AG04449 (cell line): ENCODE measurements at regions not wholly inside any gene's neighbourhood (a gene's known extent, or its start where the extent isn't known, plus 50 kb on each side); places are given as distances from the start of the nearest gene placed in this dataset.

ENCODE experiments used
- CTCF ChIA-PET: fragments of 350-600 bp; formaldehyde crosslinking; extraction: SDS; loops from one replicate; lab custom pipeline; 2021; ENCODE audit warnings: antibody characterized with exemption; lab: Yijun Ruan, JAX
- POLR2A ChIA-PET: fragments of 400-600, 350-600 bp; formaldehyde crosslinking; extraction: SDS; loops from one replicate; lab custom pipeline; 2020; ENCODE audit warnings: antibody characterized with exemption, inconsistent platforms; lab: Yijun Ruan, JAX
- DNase-seq: peaks from one replicate; pipeline ENCODE4 v3.0.0-alpha.2; 2010; ENCODE audit warnings: low read depth, low spot score
- H3K4me3 ChIP-seq: 2 replicates; pipeline ENCODE4 v1.5.1; 2011; ENCODE audit warnings: low read depth, mild to moderate bottlenecking, control low read depth, low read length
- CTCF ChIP-seq: IDR thresholded peaks from one replicate; pipeline ENCODE4 v1.5.1; 2011; ENCODE audit warnings: mild to moderate bottlenecking, moderate library complexity, low read length, control low read depth, inconsistent platforms; ENCODE audit not compliant: insufficient read depth; ENCODE audit errors: missing control alignments

DNA sequence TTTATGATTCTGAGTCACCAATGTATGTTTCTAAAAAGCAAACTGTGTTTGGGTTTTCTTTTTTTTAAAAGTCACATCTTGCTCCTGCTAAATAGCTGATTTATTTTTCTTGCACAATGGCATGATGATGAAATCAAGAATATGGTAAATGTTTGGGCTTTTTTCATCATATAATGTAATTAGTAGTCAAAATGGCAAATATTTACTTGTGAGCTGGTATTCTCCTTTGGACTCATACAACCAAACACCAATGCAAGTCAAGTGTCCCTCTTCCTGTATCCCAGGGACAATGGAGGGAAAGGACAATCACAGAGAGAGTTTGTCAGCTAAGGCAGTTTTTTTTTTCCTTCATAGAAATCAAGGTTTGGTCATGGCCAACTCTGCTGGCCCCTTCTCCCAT, 94.6 kb upstream of the RALGPS2 start:
- ChIA-PET POLR2A (no interaction called here), CTCF (interaction anchor here (1.0 kb wide), 1 partner anchor 54 kb away, joined by 4 read pairs; no protein-coding TSS in a partner anchor)
- no peak for DNase-seq
- H3K4me3 ChIP-seq: no peak overlapping the region
- TF ChIP-seq CTCF: no peak

- POLR2A ChIA-PET: interaction anchor here (0.7 to 1.3 kb wide), 5 partner anchors 13 to 94 kb away, joined by 3 to 8 read pairs (median 5); no protein-coding TSS in a partner anchor
Measured at GRCh38 chr1:178632653-178633052, 92.4 kb upstream of the RALGPS2 start.

GRCh38 chr1:178633056-178633455, 92.0 kb upstream of the RALGPS2 start:
- TF ChIP-seq CTCF: no peak
- ChIA-PET CTCF (interaction anchor here (1.2 to 1.5 kb wide), 2 partner anchors 10 to 369 kb away, joined by 3 to 5 read pairs; no protein-coding TSS in a partner anchor), POLR2A (interaction anchor here (0.7 to 1.3 kb wide), 5 partner anchors 13 to 95 kb away, joined by 3 to 8 read pairs (median 5); no protein-coding TSS in a partner anchor)
- no peak overlapping the region for H3K4me3 ChIP-seq
- DNase-seq: peak; percentile 87

More at GRCh38 chr1:178632653-178633052, 92.4 kb upstream of the RALGPS2 start:
- no peak for TF ChIP-seq CTCF
- no peak overlapping the region for H3K4me3 ChIP-seq
- DNase-seq: no peak
- CTCF ChIA-PET: interaction anchor here (1.5 kb wide), 1 partner anchor 370 kb away, joined by 3 read pairs; no protein-coding TSS in a partner anchor

DNA sequence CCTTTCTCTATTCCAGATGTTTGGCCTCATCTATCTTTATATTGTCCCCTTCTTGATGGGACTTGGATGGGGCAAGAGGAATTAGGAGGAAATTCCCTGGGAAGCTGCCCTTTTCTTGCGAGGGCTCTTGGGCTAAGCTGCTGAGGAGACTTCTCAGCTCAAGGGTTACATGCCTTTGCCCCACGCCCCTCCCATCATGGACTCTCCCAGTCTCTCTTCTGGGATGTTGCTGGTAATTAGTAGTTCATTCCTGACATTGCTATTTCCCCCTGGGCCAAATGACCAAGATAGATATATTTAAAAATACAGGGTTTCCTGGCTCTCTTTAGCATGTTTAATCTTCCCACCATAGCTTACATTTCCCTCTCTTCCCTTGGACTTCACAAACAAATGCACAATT, 90.6 kb upstream of the RALGPS2 start:
- no peak overlapping the region for H3K4me3 ChIP-seq
- ChIA-PET CTCF (interaction anchor here (0.9 kb wide), 1 partner anchor 9 kb away, joined by 3 read pairs; no protein-coding TSS in a partner anchor), POLR2A (interaction anchor here (0.9 to 1.1 kb wide), 2 partner anchors 10 to 11 kb away, joined by 3 to 4 read pairs; no protein-coding TSS in a partner anchor)
- no peak for DNase-seq
- TF ChIP-seq CTCF: no peak

DNA sequence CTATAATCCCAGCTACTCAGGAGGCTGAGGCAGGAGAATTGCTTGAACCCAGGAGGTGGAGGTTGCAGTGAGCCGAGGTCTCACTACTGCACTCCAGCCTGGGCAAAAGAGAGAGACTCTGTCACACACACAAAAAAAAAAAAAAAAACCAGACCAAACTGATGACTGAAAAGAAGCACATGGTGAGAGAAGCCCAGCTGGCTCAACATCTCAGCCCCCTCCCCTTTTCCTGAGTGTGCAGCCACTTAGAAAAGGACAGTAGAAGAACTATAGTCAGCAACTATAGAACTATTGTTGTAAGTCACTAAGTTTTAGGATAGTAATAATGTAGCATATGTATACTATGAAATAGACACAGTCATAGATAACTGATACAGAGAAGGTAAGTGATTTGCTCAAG, 87.2 kb upstream of the RALGPS2 start:
- no peak for DNase-seq
- ChIA-PET POLR2A (no interaction called here), CTCF (no interaction called here)
- no peak overlapping the region for H3K4me3 ChIP-seq
- no peak for TF ChIP-seq CTCF

DNA sequence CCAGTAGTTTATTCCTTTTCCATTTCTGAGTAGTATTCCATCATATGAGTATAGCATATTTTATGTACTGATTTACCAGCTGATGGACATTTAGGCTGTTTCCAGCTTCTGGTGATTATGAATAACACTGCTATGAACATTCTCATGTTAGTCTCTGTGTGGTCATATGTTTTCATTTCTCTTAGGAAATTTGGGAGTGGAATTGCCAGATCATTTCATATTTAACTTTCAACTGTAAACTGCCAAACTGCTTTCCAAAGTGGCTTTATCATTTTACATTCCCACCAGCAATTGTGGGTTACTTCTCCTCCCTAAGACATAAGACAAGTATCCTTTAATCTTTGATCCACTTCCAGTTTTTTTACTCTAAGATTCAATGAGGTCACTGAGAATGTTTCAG, 85.7 kb upstream of the RALGPS2 start:
- POLR2A ChIA-PET: interaction anchor here (0.6 kb wide), 1 partner anchor 122 kb away, joined by 5 read pairs; no protein-coding TSS in a partner anchor
- no peak for TF ChIP-seq CTCF
- CTCF ChIA-PET: interaction anchor here (0.8 to 0.9 kb wide), 2 partner anchors 25 to 96 kb away, joined by 3 read pairs; no protein-coding TSS in a partner anchor
- H3K4me3 ChIP-seq: no peak overlapping the region
- DNase-seq: no peak
